HG03521 (cell line): ENCODE measurements at regions not wholly inside any gene's neighbourhood (a gene's known extent, or its start where the extent isn't known, plus 50 kb on each side); places are given as distances from the start of the nearest gene placed in this dataset.

Experiments used
- ATAC-seq: cut with Tn5 transposase; IDR thresholded peaks from one replicate; pipeline ENCODE4 v1.9.1; 2021; ENCODE audit warnings: mild to moderate bottlenecking, moderate library complexity; ENCODE audit not compliant: unreplicated experiment

GRCh38 chr6:143621876-143622605 lies 55.7 kb upstream of the PHACTR2 start:
- ATAC-seq, result no peak

GRCh38 chr6:143621159-143621873 lies 56.4 kb upstream of the PHACTR2 start:
- ATAC-seq, result no peak

GRCh38 chr6:143620447-143620846 lies 57.3 kb upstream of the PHACTR2 start:
- ATAC-seq, result no peak

GRCh38 chr6:143619824-143620401 lies 57.9 kb upstream of the PHACTR2 start:
- no peak for ATAC-seq

- no peak for ATAC-seq
Observed at GRCh38 chr6:143616741-143617140, 61.0 kb upstream of the PHACTR2 start.

- ATAC-seq, result no peak
Observed at GRCh38 chr6:143615785-143616184, 62.0 kb upstream of the PHACTR2 start.

GRCh38 chr6:143614235-143614634 lies 63.5 kb upstream of the PHACTR2 start:
- ATAC-seq, result no peak

GRCh38 chr6:143613749-143614148 lies 64.0 kb upstream of the PHACTR2 start:
- ATAC-seq, result no peak

GRCh38 chr6:143612186-143612585 lies 65.6 kb upstream of the PHACTR2 start:
- no peak for ATAC-seq

GRCh38 chr6:143611580-143611979 lies 66.2 kb upstream of the PHACTR2 start:
- no peak for ATAC-seq

GRCh38 chr6:143609972-143610371 lies 67.8 kb upstream of the PHACTR2 start:
- ATAC-seq, result no peak

- ATAC-seq, result no peak
Observed at GRCh38 chr6:143609501-143609900, 68.3 kb upstream of the PHACTR2 start.

- no peak for ATAC-seq
Observed at GRCh38 chr6:143608906-143609305, 68.9 kb upstream of the PHACTR2 start.

GRCh38 chr6:143607974-143608373 lies 69.8 kb upstream of the PHACTR2 start:
- ATAC-seq, result no peak

GRCh38 chr6:143607168-143607567 lies 70.6 kb upstream of the PHACTR2 start:
- no peak for ATAC-seq

- no peak for ATAC-seq
Observed at GRCh38 chr6:143605906-143606521, 71.8 kb upstream of the PHACTR2 start.

- ATAC-seq, result no peak
Observed at GRCh38 chr6:143603455-143603854, 74.3 kb upstream of the PHACTR2 start.

GRCh38 chr6:143601504-143601903 lies 76.3 kb upstream of the PHACTR2 start:
- ATAC-seq, result no peak

- no peak for ATAC-seq
Observed at GRCh38 chr6:143600821-143601220, 76.9 kb upstream of the PHACTR2 start.

GRCh38 chr6:143598466-143599080 lies 79.2 kb upstream of the PHACTR2 start:
- peak; percentile 47 for ATAC-seq

- ATAC-seq, result no peak
Observed at GRCh38 chr6:143596866-143597265, 80.9 kb upstream of the PHACTR2 start.
